Head of caudate nucleus (tissue), 42 donors: ENCODE measurements at regions not wholly inside any gene's neighbourhood (a gene's known extent, or its start where the extent isn't known, plus 50 kb on each side); places are given as distances from the start of the nearest gene placed in this dataset.
A peak's percentile ranks its signal among the peaks of the same experiment; 100 is the strongest.
"Not testable (repeated sequence)": the region's sequence is repeated elsewhere in the genome, so short reads cannot be mapped to it uniquely, and the experiment has no call there.

Experiments used
- DNase-seq, 42 donors: peaks; one replicate each; pipeline versions ENCODE4 v3.0.0 to v3.0.0-alpha.2; 2020 to 2021; ENCODE audit warnings: mixed read lengths in 7 of 42
- intact Hi-C: fragments of 100-400 bp; cut with DNase I; formaldehyde crosslinking; loops from one replicate; pipeline ENCODE4 v1.15.0; 2022

- no peak for DNase-seq
- intact Hi-C loops, result no loop called here
These were observed 161.4 kb upstream of the CDH11 start for GRCh38 chr16:65283181-65283651.

- no peak for DNase-seq
- intact Hi-C loops, result no loop called here
These were observed 159.7 kb upstream of the CDH11 start for GRCh38 chr16:65281586-65281985.

- intact Hi-C loops, result no loop called here
- no peak for DNase-seq
These were observed 159.1 kb upstream of the CDH11 start for GRCh38 chr16:65280845-65281512.

GRCh38 chr16:65279576-65279975 is 157.7 kb upstream of the CDH11 start:
- DNase-seq, result no peak
- intact Hi-C loops, result no loop called here

- intact Hi-C loops, result no loop called here
These were observed 157.0 kb upstream of the CDH11 start for GRCh38 chr16:65278874-65279273.

GRCh38 chr16:65274566-65274965 is 152.7 kb upstream of the CDH11 start:
- no peak for DNase-seq
- intact Hi-C loops, result no loop called here

More at GRCh38 chr16:65278874-65279273, 157.0 kb upstream of the CDH11 start:
- DNase-seq, result no peak

GRCh38 chr16:65272699-65273414 is 151.0 kb upstream of the CDH11 start:
- intact Hi-C loops, result no loop called here
- no peak for DNase-seq

GRCh38 chr16:65271996-65272395 is 150.1 kb upstream of the CDH11 start:
- intact Hi-C loops, result no loop called here
- DNase-seq, result no peak

- DNase-seq, result no peak
- intact Hi-C loops, result no loop called here
These were observed 146.5 kb upstream of the CDH11 start for GRCh38 chr16:65268331-65268730.

- no peak for DNase-seq
- intact Hi-C loops, result no loop called here
These were observed 142.0 kb upstream of the CDH11 start for GRCh38 chr16:65263896-65264295.

- intact Hi-C loops, result no loop called here
- DNase-seq, result no peak
These were observed 138.9 kb upstream of the CDH11 start for GRCh38 chr16:65260746-65261145.

- DNase-seq, result no peak
- intact Hi-C loops, result no loop called here
These were observed 132.3 kb upstream of the CDH11 start for GRCh38 chr16:65254144-65254543.

- intact Hi-C loops, result no loop called here
- DNase-seq, result peak in 2 of 42 donors; percentile 2 to 16
These were observed 127.9 kb upstream of the CDH11 start for GRCh38 chr16:65249768-65250167.

- no peak for DNase-seq
- intact Hi-C loops, result no loop called here
These were observed 122.9 kb upstream of the CDH11 start for GRCh38 chr16:65244787-65245186.

GRCh38 chr16:65235339-65236177 is 113.7 kb upstream of the CDH11 start:
- DNase-seq, result no peak
- intact Hi-C loops, result no loop called here

- intact Hi-C loops, DNase-seq: not testable (repeated sequence)
These were observed 113.0 kb upstream of the CDH11 start for GRCh38 chr16:65234721-65235320.

- intact Hi-C loops, result no loop called here
- DNase-seq, result no peak
These were observed 107.4 kb upstream of the CDH11 start for GRCh38 chr16:65229191-65229662.

- DNase-seq, result no peak
These were observed 105.4 kb upstream of the CDH11 start for GRCh38 chr16:65227150-65227835.

GRCh38 chr16:65226077-65226476 is 104.2 kb upstream of the CDH11 start:
- intact Hi-C loops, result no loop called here
- DNase-seq, result no peak

More at GRCh38 chr16:65227150-65227835, 105.4 kb upstream of the CDH11 start:
- intact Hi-C loops, result no loop called here
